ENCODE measurements at regions not wholly inside any gene's neighbourhood (a gene's known extent, or its start where the extent isn't known, plus 50 kb on each side); places are given as distances from the start of the nearest gene placed in this dataset.

GRCh38 chr16:65223335-65223734 is 101.5 kb upstream of the CDH11 start (continued):
- peak; percentile 41; the same call in 1 of the 2 replicates for TF ChIP-seq ZMAT4 (CRISPR knock-in tag; IDR thresholded peaks at IDR 0.05)
- no peak for TF ChIP-seq NFYB (CRISPR knock-in tag; conservative IDR thresholded peaks at IDR 0.05; ENCODE audit: low read depth)
- no peak for TF ChIP-seq E2F5 (CRISPR knock-in tag; IDR thresholded peaks at IDR 0.05)
- TF ChIP-seq NFE2L1 (CRISPR knock-in tag; IDR thresholded peaks at IDR 0.05): no peak
- TF ChIP-seq, protein P1, sequence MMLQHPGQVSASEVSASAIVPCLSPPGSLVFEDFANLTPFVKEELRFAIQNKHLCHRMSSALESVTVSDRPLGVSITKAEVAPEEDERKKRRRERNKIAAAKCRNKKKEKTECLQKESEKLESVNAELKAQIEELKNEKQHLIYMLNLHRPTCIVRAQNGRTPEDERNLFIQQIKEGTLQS (CRISPR knock-in tag; conservative IDR thresholded peaks at IDR 0.05): no peak
- TF ChIP-seq CREM (CRISPR knock-in tag; IDR thresholded peaks at IDR 0.05): no peak
- TF ChIP-seq ZBTB21 (CRISPR knock-in tag; IDR thresholded peaks at IDR 0.05; ENCODE audit: borderline replicate concordance): no peak
- no peak for TF ChIP-seq ERG (CRISPR knock-in tag; IDR thresholded peaks at IDR 0.05)
- TF ChIP-seq SMAD4 (CRISPR knock-in tag; IDR thresholded peaks at IDR 0.05): no peak
- no peak for TF ChIP-seq USF2 (CRISPR knock-in tag; IDR thresholded peaks at IDR 0.05)
- TF ChIP-seq ZNF138 (CRISPR knock-in tag; conservative IDR thresholded peaks at IDR 0.05): no peak
- no peak for TF ChIP-seq ZNF232 (CRISPR knock-in tag; IDR thresholded peaks at IDR 0.05)
- TF ChIP-seq, protein P2, sequence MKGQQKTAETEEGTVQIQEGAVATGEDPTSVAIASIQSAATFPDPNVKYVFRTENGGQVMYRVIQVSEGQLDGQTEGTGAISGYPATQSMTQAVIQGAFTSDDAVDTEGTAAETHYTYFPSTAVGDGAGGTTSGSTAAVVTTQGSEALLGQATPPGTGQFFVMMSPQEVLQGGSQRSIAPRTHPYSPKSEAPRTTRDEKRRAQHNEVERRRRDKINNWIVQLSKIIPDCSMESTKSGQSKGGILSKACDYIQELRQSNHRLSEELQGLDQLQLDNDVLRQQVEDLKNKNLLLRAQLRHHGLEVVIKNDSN (CRISPR knock-in tag; IDR thresholded peaks at IDR 0.05): no peak
- no peak for TF ChIP-seq NR2C2 (CRISPR knock-in tag; IDR thresholded peaks at IDR 0.05)

- ATAC-seq: no peak
- no peak overlapping the region for H3K4me3 Mint-ChIP-seq
- H3K27ac Mint-ChIP-seq: no peak overlapping the region
- peaks cover 62% of the 10 kb centered on the region for H3K27me3 Mint-ChIP-seq (ENCODE audit: low read depth)
- POLR2A ChIA-PET: no interaction called here
- peaks cover 6% of the 10 kb centered on the region for H3K36me3 Mint-ChIP-seq
- CTCF ChIA-PET: no interaction called here
- no peak for DNase-seq (ENCODE audit: low spot score)
- TF ChIP-seq ATF1 (CRISPR knock-in tag; IDR thresholded peaks at IDR 0.05): no peak
- TF ChIP-seq ZNF396 (CRISPR knock-in tag; IDR thresholded peaks at IDR 0.05; ENCODE audit: borderline replicate concordance): no peak
- no peak for TF ChIP-seq KAT7 (CRISPR knock-in tag; IDR thresholded peaks at IDR 0.05; ENCODE audit: borderline replicate concordance)
- TF ChIP-seq, protein P3, sequence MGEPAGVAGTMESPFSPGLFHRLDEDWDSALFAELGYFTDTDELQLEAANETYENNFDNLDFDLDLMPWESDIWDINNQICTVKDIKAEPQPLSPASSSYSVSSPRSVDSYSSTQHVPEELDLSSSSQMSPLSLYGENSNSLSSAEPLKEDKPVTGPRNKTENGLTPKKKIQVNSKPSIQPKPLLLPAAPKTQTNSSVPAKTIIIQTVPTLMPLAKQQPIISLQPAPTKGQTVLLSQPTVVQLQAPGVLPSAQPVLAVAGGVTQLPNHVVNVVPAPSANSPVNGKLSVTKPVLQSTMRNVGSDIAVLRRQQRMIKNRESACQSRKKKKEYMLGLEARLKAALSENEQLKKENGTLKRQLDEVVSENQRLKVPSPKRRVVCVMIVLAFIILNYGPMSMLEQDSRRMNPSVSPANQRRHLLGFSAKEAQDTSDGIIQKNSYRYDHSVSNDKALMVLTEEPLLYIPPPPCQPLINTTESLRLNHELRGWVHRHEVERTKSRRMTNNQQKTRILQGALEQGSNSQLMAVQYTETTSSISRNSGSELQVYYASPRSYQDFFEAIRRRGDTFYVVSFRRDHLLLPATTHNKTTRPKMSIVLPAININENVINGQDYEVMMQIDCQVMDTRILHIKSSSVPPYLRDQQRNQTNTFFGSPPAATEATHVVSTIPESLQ (CRISPR knock-in tag; IDR thresholded peaks at IDR 0.05): no peak
- TF ChIP-seq ZMAT4 (CRISPR knock-in tag; IDR thresholded peaks at IDR 0.05): no peak
- TF ChIP-seq, protein P4, sequence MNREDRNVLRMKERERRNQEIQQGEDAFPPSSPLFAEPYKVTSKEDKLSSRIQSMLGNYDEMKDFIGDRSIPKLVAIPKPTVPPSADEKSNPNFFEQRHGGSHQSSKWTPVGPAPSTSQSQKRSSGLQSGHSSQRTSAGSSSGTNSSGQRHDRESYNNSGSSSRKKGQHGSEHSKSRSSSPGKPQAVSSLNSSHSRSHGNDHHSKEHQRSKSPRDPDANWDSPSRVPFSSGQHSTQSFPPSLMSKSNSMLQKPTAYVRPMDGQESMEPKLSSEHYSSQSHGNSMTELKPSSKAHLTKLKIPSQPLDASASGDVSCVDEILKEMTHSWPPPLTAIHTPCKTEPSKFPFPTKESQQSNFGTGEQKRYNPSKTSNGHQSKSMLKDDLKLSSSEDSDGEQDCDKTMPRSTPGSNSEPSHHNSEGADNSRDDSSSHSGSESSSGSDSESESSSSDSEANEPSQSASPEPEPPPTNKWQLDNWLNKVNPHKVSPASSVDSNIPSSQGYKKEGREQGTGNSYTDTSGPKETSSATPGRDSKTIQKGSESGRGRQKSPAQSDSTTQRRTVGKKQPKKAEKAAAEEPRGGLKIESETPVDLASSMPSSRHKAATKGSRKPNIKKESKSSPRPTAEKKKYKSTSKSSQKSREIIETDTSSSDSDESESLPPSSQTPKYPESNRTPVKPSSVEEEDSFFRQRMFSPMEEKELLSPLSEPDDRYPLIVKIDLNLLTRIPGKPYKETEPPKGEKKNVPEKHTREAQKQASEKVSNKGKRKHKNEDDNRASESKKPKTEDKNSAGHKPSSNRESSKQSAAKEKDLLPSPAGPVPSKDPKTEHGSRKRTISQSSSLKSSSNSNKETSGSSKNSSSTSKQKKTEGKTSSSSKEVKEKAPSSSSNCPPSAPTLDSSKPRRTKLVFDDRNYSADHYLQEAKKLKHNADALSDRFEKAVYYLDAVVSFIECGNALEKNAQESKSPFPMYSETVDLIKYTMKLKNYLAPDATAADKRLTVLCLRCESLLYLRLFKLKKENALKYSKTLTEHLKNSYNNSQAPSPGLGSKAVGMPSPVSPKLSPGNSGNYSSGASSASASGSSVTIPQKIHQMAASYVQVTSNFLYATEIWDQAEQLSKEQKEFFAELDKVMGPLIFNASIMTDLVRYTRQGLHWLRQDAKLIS (CRISPR knock-in tag; IDR thresholded peaks at IDR 0.05; ENCODE audit: borderline replicate concordance): no peak
- 0 out of 2 replicates have a peak, but pooled peaks have one; percentile 2 for TF ChIP-seq ZNF671 (CRISPR knock-in tag; IDR thresholded peaks at IDR 0.05)
- TF ChIP-seq, protein P5, sequence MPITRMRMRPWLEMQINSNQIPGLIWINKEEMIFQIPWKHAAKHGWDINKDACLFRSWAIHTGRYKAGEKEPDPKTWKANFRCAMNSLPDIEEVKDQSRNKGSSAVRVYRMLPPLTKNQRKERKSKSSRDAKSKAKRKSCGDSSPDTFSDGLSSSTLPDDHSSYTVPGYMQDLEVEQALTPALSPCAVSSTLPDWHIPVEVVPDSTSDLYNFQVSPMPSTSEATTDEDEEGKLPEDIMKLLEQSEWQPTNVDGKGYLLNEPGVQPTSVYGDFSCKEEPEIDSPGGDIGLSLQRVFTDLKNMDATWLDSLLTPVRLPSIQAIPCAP (CRISPR knock-in tag; IDR thresholded peaks at IDR 0.05): no peak
- TF ChIP-seq PRRX2 (CRISPR knock-in tag; IDR thresholded peaks at IDR 0.05): no peak
- H3K4me1 Mint-ChIP-seq: peaks cover 56% of the 10 kb centered on the region
- no peaks in the 10 kb centered on the region for H3K9me3 Mint-ChIP-seq
Observed at GRCh38 chr16:65222536-65222935, 100.7 kb upstream of the CDH11 start.

Data from WTC11 (cell line).